A673 (cell line): ENCODE measurements at regions not wholly inside any gene's neighbourhood (a gene's known extent, or its start where the extent isn't known, plus 50 kb on each side); places are given as distances from the start of the nearest gene placed in this dataset.
A peak's percentile ranks its signal among the peaks of the same experiment; 100 is the strongest.

Experiments
- BruUV-seq: library from RNA; stranded (reverse); fragments of 400-500 nt; replicated peaks from 2 replicates; lab custom pipeline; 2021; lab: Mats Ljungman, UMichigan
- CTCF ChIA-PET: fragments of 300-600 bp; sonication (Branson Sonifier 250); formaldehyde crosslinking; loops from one replicate; lab custom pipeline; 2022; ENCODE audit warnings: antibody characterized with exemption; lab: Charles Lee
- POLR2A ChIA-PET: fragments of 300-600 bp; sonication (Branson Sonifier 250); formaldehyde crosslinking; loops from one replicate; lab custom pipeline; 2022; ENCODE audit warnings: antibody characterized with exemption; ENCODE audit not compliant: low non-redundant PET; lab: Charles Lee
- DNase-seq: peaks from one replicate; pipeline ENCODE4 v3.0.0-alpha.2; 2015; ENCODE audit warnings: low spot score
- H3K27ac ChIP-seq: fragments of 200-600 bp; sonication (generic); 2 replicates; pipeline ENCODE4 v1.5.1; 2016; ENCODE audit warnings: mixed run types, low read depth, mild to moderate bottlenecking, mixed read lengths, antibody characterized with exemption, low read length; ENCODE audit not compliant: poor library complexity, severe bottlenecking
- H3K27me3 ChIP-seq: fragments of 200-600 bp; sonication (generic); replicated peaks from 2 replicates; pipeline ENCODE4 v1.6.1; 2017; ENCODE audit warnings: mixed run types, low read depth, mild to moderate bottlenecking, mixed read lengths, antibody characterized with exemption, low read length; ENCODE audit not compliant: insufficient read depth, poor library complexity
- H3K36me3 ChIP-seq: fragments of 200-600 bp; sonication (generic); 2 replicates; pipeline ENCODE4 v1.6.1; 2016; ENCODE audit warnings: mixed run types, mild to moderate bottlenecking, mixed read lengths, antibody characterized with exemption, low read length; ENCODE audit not compliant: insufficient read depth, poor library complexity, severe bottlenecking
- H3K4me1 ChIP-seq: fragments of 200-600 bp; sonication (generic); 2 replicates; pipeline ENCODE4 v1.6.1; 2017; ENCODE audit warnings: mixed run types, mild to moderate bottlenecking, mixed read lengths, antibody characterized with exemption, low read length; ENCODE audit not compliant: insufficient read depth, poor library complexity, severe bottlenecking
- H3K4me3 ChIP-seq: fragments of 200-600 bp; sonication (generic); 2 replicates; pipeline ENCODE4 v1.5.1; 2016; ENCODE audit warnings: low read depth, mixed run types, mild to moderate bottlenecking, mixed read lengths, low read length; ENCODE audit not compliant: poor library complexity, severe bottlenecking
- H3K9me3 ChIP-seq: fragments of 200-600 bp; sonication (generic); 2 replicates; pipeline ENCODE4 v1.6.1; 2016; ENCODE audit warnings: mixed run types, low read depth, mild to moderate bottlenecking, mixed read lengths, antibody characterized with exemption, low read length; ENCODE audit not compliant: poor library complexity, severe bottlenecking
- CTCF ChIP-seq: fragments of 300-800, 200-600 bp; sonication (generic); conservative IDR thresholded peaks from 2 replicates; pipeline ENCODE4 v1.5.1; 2017; ENCODE audit warnings: low read depth, mild to moderate bottlenecking, antibody characterized with exemption, low read length, moderate library complexity, mixed read lengths
- EZH2 ChIP-seq: fragments of 200-600 bp; sonication (generic); IDR thresholded peaks from 2 replicates; pipeline ENCODE4 v1.6.1; 2017; ENCODE audit warnings: borderline replicate concordance, low read depth, mild to moderate bottlenecking, mixed read lengths, antibody characterized with exemption, low read length; ENCODE audit not compliant: poor library complexity, severe bottlenecking
- intact Hi-C: fragments of 100-400 bp; cut with micrococcal nuclease; formaldehyde crosslinking; loops from one replicate; pipeline ENCODE4 v1.10.0; 2022; ENCODE audit not compliant: unreplicated experiment

- ChIA-PET CTCF (no interaction called here), POLR2A (no interaction called here)
- intact Hi-C loops = no loop called here
- TF ChIP-seq CTCF = no peak
- no peak for TF ChIP-seq EZH2
- Histone ChIP-seq H3K27me3 (no peaks in the 10 kb centered on the region), H3K27ac (no peak overlapping the region), H3K36me3 (no peaks in the 10 kb centered on the region), H3K4me3 (no peak overlapping the region), H3K9me3 (no peaks in the 10 kb centered on the region), H3K4me1 (no peaks in the 10 kb centered on the region)
- DNase-seq = no peak
- BruUV-seq = no TSS peak
Observed at GRCh38 chr7:113292105-113292504, 173.8 kb upstream of the SMIM30 start.

- intact Hi-C loops = no loop called here
- no peak overlapping the region for H3K27ac ChIP-seq
- H3K4me3 ChIP-seq = no peak overlapping the region
- H3K9me3 ChIP-seq = no peaks in the 10 kb centered on the region
- ChIA-PET POLR2A (no interaction called here), CTCF (no interaction called here)
- H3K27me3 ChIP-seq = no peaks in the 10 kb centered on the region
- BruUV-seq = no TSS peak
- no peaks in the 10 kb centered on the region for H3K4me1 ChIP-seq
- DNase-seq = no peak
- TF ChIP-seq CTCF (no peak), EZH2 (no peak)
- H3K36me3 ChIP-seq = no peaks in the 10 kb centered on the region
Observed at GRCh38 chr7:113291058-113291457, 172.7 kb upstream of the SMIM30 start.

DNA sequence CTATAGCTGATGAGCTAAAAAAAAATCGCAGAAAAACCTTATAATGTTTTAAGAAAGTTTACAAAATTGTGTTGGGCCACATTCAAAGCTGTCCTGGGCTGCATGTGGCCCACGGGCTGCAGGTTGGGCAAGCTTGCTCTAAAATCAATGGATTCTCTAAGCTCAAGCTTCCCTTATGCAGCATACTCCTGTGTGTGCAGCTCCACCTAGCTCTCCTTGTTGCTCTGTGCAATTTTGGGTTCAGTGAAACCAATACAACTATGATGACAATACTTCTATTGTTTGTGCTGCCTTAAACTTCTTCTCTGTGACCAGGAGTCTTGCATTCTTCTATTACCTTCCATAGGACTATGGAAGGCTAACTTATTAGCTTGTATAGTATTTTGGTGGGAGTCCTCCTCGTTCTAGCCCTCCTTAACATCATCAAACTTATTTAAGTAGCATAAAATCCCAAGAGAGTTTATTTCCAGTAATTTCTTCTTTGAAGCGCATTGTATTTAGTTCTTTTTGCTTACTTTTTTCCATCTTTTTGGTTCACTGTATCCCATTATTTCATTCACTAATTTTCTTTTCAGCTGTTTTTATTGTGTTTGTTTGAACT, 170.9 kb upstream of the SMIM30 start:
- peak; percentile 48 for TF ChIP-seq CTCF
- no peak for TF ChIP-seq EZH2
- Histone ChIP-seq H3K4me1 (no peaks in the 10 kb centered on the region), H3K36me3 (no peaks in the 10 kb centered on the region), H3K27ac (no peak overlapping the region), H3K27me3 (no peaks in the 10 kb centered on the region), H3K4me3 (no peak overlapping the region), H3K9me3 (no peaks in the 10 kb centered on the region)
- DNase-seq = peak; percentile 23
- ChIA-PET POLR2A (no interaction called here), CTCF (interaction anchor here (0.9 kb wide), 1 partner anchor 130 kb away, joined by 3 read pairs; no protein-coding TSS in a partner anchor)
- no TSS peak for BruUV-seq
- intact Hi-C loops = loop anchor here (2.0 to 10.0 kb wide), 2 partner anchors 130 to 274 kb away; no protein-coding TSS in a partner anchor
